GM12878 (cell line): ENCODE measurements at regions not wholly inside any gene's neighbourhood (a gene's known extent, or its start where the extent isn't known, plus 50 kb on each side); places are given as distances from the start of the nearest gene placed in this dataset.
A peak's percentile ranks its signal among the peaks of the same experiment; 100 is the strongest.

Experiments used
- ATAC-seq: fragments of 200-7000 bp; cut with Tn5 transposase; 3 replicates; pipeline ENCODE4 v1.9.1; 2020; ENCODE audit warnings: mild to moderate bottlenecking, moderate library complexity
- BruUV-seq: library from RNA; stranded (reverse); fragments of 400-500 nt; replicated peaks from 2 replicates; lab custom pipeline; 2021; lab: Mats Ljungman, UMichigan
- CTCF ChIA-PET: fragments of 300-600 bp; sonication (Branson Sonifier 250); formaldehyde crosslinking; extraction: SDS; loops from one replicate; lab custom pipeline; 2021; ENCODE audit warnings: inconsistent platforms; lab: Yijun Ruan, JAX
- POLR2A ChIA-PET: fragments of 350-600 bp; formaldehyde crosslinking; extraction: SDS; loops from one replicate; lab custom pipeline; 2021; ENCODE audit warnings: inconsistent platforms; lab: Charles Lee
- RAD21 ChIA-PET: fragments of 300-600 bp; sonication (Branson Sonifier 250); formaldehyde crosslinking; loops from one replicate; lab custom pipeline; 2023; ENCODE audit warnings: antibody characterized with exemption; ENCODE audit not compliant: unreplicated experiment; lab: Charles Lee
- SMC1A ChIA-PET: fragments of 300-600 bp; sonication (Branson Sonifier 250); formaldehyde crosslinking; loops from one replicate; lab custom pipeline; 2023; ENCODE audit not compliant: unreplicated experiment, uncharacterized antibody; lab: Charles Lee
- DNase-seq: peaks from one replicate; pipeline ENCODE4 v3.0.0-alpha.2; 2011; ENCODE audit warnings: low read depth, low spot score
- FAIRE-seq: peaks from 3 replicates; lab custom pipeline; 2011; peaks lifted over from hg19 to GRCh38; lab: Jason Lieb, UNC
- H2AFZ ChIP-seq: 2 replicates; pipeline ENCODE4 v1.6.0; 2011; ENCODE audit warnings: low read depth, low read length, control low read depth; ENCODE audit not compliant: control insufficient read depth
- H3K27ac ChIP-seq: 2 replicates; pipeline ENCODE4 v1.5.1; 2011; ENCODE audit warnings: control low read depth; ENCODE audit not compliant: control insufficient read depth, insufficient read depth
- H3K27me3 ChIP-seq, 2 experiments: replicated peaks in 1 of 2; 2 replicates each; pipeline versions ENCODE4 v1.6.0 to v1.6.1; 2011; ENCODE audit warnings: low read length in 1 of 2; ENCODE audit not compliant: control insufficient read depth in 2 of 2, insufficient read depth in 2 of 2
- H3K36me3 ChIP-seq, 2 experiments: 2 replicates each; pipeline ENCODE4 v1.5.1; 2011; ENCODE audit warnings: low read length in 1 of 2; ENCODE audit not compliant: control insufficient read depth in 2 of 2, insufficient read depth in 2 of 2
- H3K4me1 ChIP-seq: 2 replicates; pipeline ENCODE4 v1.6.1; 2011; ENCODE audit warnings: mild to moderate bottlenecking, low read length, moderate library complexity, mixed read lengths; ENCODE audit not compliant: control insufficient read depth, insufficient read depth
- H3K4me2 ChIP-seq: 2 replicates; pipeline ENCODE4 v1.6.0; 2011; ENCODE audit warnings: control low read depth; ENCODE audit not compliant: control insufficient read depth, insufficient read depth
- H3K4me3 ChIP-seq: fragments of 200-600 bp; sonication (generic); 2 replicates; pipeline ENCODE4 v1.5.1; 2016
- H3K79me2 ChIP-seq: 2 replicates; pipeline ENCODE4 v1.6.0; 2011; ENCODE audit warnings: low read length; ENCODE audit not compliant: control insufficient read depth, insufficient read depth
- H3K9ac ChIP-seq: 2 replicates; pipeline ENCODE4 v1.8.0; 2011; ENCODE audit warnings: low read length, control low read depth, mixed read lengths; ENCODE audit not compliant: control insufficient read depth, insufficient read depth
- H3K9me3 ChIP-seq: replicated peaks from 3 replicates; pipeline ENCODE4 v1.5.1; 2011; ENCODE audit warnings: mild to moderate bottlenecking, low read length; ENCODE audit not compliant: control insufficient read depth, insufficient read depth
- H4K20me1 ChIP-seq: 2 replicates; pipeline ENCODE4 v1.6.0; 2011; ENCODE audit not compliant: control insufficient read depth, insufficient read depth
- CTCF ChIP-seq, 3 experiments: IDR thresholded peaks in 2 of 3; conservative IDR thresholded peaks in 1 of 3; 2 replicates each; pipeline ENCODE4 v1.5.1; 2011; ENCODE audit warnings: low read depth in 3 of 3, low read length in 3 of 3, mild to moderate bottlenecking in 3 of 3, control low read depth in 2 of 3, moderate library complexity in 2 of 3, inconsistent platforms in 1 of 3, mixed read lengths in 1 of 3; ENCODE audit not compliant: control insufficient read depth in 2 of 3, insufficient read depth in 1 of 3; ENCODE audit errors: extremely low read depth in 1 of 3
- GABPA ChIP-seq: IDR thresholded peaks from 2 replicates; pipeline ENCODE4 v1.6.1; 2014; ENCODE audit warnings: antibody characterized with exemption, low read depth, mild to moderate bottlenecking, inconsistent platforms
- NFYA ChIP-seq: IDR thresholded peaks from 2 replicates; pipeline ENCODE4 v1.6.1; 2011; ENCODE audit warnings: low read depth, mild to moderate bottlenecking, low read length, improper control_type of control experiment, borderline replicate concordance
- WGBS: methylation state at CpG from one replicate; pipeline ENCODE4 v1.1.6; 2016; ENCODE audit warnings: low lambda C conversion rate; ENCODE audit not compliant: insufficient replicate concordance, insufficient coverage; ENCODE audit errors: missing lambda C conversion rate; 5-methylcytosine and 5-hydroxymethylcytosine counted together
- in situ Hi-C: fragments of 300-500 bp; cut with MboI; formaldehyde crosslinking; loops from 9 replicates; pipeline ENCODE4 v1.14.3; 2018; ENCODE audit warnings: mixed read lengths
- intact Hi-C: fragments of 100-400 bp; cut with micrococcal nuclease; formaldehyde crosslinking; loops from one replicate; pipeline ENCODE4 v1.14.2; 2022; ENCODE audit not compliant: unreplicated experiment

- in situ Hi-C loops, result no loop called here
- H3K27me3 ChIP-seq, result no peaks in the 10 kb centered on the region; a peak in 1 of 4 replicates
- DNase-seq (no peak), ATAC-seq (peak; percentile 57; the same call in 2 of the 3 replicates), FAIRE-seq (no peak)
- no peaks in the 10 kb centered on the region for H4K20me1 ChIP-seq
- no TSS peak for BruUV-seq
- RAD21 ChIA-PET, result no interaction called here
- H2AFZ ChIP-seq, result no peak overlapping the region
- SMC1A ChIA-PET, result interaction anchor here (1.3 kb wide), 1 partner anchor 18 kb away, joined by 4 read pairs; no protein-coding TSS in a partner anchor
- no peaks in the 10 kb centered on the region for H3K9me3 ChIP-seq
- intact Hi-C loops, result no loop called here
- no peaks in the 10 kb centered on the region for H3K36me3 ChIP-seq
- H3K4me1 ChIP-seq, result no peaks in the 10 kb centered on the region; the same call in 1 of the 2 replicates
- H3K79me2 ChIP-seq, result no peaks in the 10 kb centered on the region
- no peak overlapping the region for H3K9ac ChIP-seq
- H3K4me2 ChIP-seq, result no peak overlapping the region
- no peak overlapping the region for H3K4me3 ChIP-seq
- TF ChIP-seq NFYA (no peak), CTCF (IDR thresholded peaks at IDR 0.05 in 2 of 3, conservative IDR thresholded peaks at IDR 0.05 in 1 of 3; ENCODE audit: control insufficient read depth in 2 of 3, extremely low read depth in 1 of 3, insufficient read depth in 1 of 3, low read depth in 3 of 3, low read length in 3 of 3) (peak; percentile 1 to 45 (median 33); a peak in 3 of 6 replicates), GABPA (no peak)
- 51% methylated on average over 7 of the region's 7 CpGs for WGBS
- CTCF ChIA-PET, result interaction anchor here (1.2 to 13.2 kb wide), 6 partner anchors 9 to 99 kb away, joined by 5 to 205 read pairs (median 19); no protein-coding TSS in a partner anchor
- H3K27ac ChIP-seq, result no peak overlapping the region
- POLR2A ChIA-PET, result no interaction called here
Measured at GRCh38 chr7:142485617-142486226, 227.9 kb upstream of the PRSS58 start.
